Upper lobe of left lung (tissue), 4 donors: ENCODE measurements at regions not wholly inside any gene's neighbourhood (a gene's known extent, or its start where the extent isn't known, plus 50 kb on each side); places are given as distances from the start of the nearest gene placed in this dataset.

Experiments used
- CTCF ChIP-seq, 6 experiments: fragments of 450-650 bp in 4 of 6; fragments of 200-600 bp in 2 of 6; sonication (generic) in 2 of 6; IDR thresholded peaks; one replicate each; pipeline ENCODE4 v1.5.1; 2016 to 2019; ENCODE audit warnings: antibody characterized with exemption in 6 of 6
- POLR2A ChIP-seq, 4 donors: fragments of 450-650 bp; IDR thresholded peaks; one replicate each; pipeline ENCODE4 v1.5.1; 2016 to 2017; ENCODE audit warnings: antibody characterized with exemption in 4 of 4, mild to moderate bottlenecking in 2 of 4

DNA sequence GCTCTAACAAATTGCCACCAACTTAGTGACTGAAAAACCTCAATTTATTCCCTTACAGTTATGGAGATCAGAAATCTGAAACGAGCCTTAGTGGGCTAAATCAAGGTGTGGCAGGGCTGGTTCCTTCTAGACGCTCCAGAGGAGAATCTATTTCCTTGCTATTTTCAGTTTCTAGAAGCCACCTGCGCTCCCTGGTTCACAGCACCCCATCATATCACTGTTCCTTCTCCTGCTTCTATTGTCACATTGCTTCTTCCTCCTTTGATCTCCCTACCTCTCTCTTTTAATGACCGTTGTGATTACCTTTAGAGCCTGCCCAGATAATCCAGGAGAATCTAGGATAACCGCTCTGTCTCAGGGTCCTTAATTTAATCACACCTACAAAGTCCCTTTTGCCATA lies 596.6 kb downstream of the PLCL1 start:
- TF ChIP-seq CTCF (IDR thresholded peaks at IDR 0.05), result no peak
- no peak for TF ChIP-seq POLR2A (IDR thresholded peaks at IDR 0.05)
